ENCODE measurements at regions not wholly inside any gene's neighbourhood (a gene's known extent, or its start where the extent isn't known, plus 50 kb on each side); places are given as distances from the start of the nearest gene placed in this dataset.

DNA sequence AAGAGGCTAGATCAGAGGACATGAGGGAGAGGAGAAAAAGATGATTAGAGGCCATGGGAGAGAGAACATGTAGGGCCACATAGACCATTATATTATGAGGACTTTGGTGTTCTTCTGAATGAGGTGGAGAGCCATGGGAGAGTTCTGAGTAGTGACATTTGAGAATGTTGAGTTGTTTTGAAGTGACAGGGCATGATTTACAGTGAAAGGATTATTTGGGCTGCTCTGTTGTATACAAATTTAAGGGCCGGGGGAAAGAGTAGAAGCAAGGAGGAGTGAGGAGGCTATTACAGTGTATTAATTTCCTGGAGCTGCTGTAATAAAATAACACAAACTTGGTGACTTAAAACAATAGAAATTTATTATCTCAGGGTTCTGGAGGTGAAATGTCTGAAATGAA is 102.5 kb upstream of the RGS4 start:
- H3K14ac ChIP-seq (ENCODE audit: insufficient read length), result no peak overlapping the region
- no peak overlapping the region for H2BK20ac ChIP-seq (ENCODE audit: low read length)
- H2AFZ ChIP-seq (ENCODE audit: low read length), result no peak overlapping the region
- H3K18ac ChIP-seq (ENCODE audit: extremely low read depth, low read length), result no peak overlapping the region
- H3K23me2 ChIP-seq (ENCODE audit: low read depth, low read length), result no peaks in the 10 kb centered on the region
- no peaks in the 10 kb centered on the region for H3K9me3 ChIP-seq (ENCODE audit: insufficient read depth in 2 of 2, low read depth in 1 of 2, low read length in 1 of 2)
- no peak overlapping the region for H3K4me2 ChIP-seq (ENCODE audit: insufficient read depth in 1 of 2, low read depth in 2 of 2, low read length in 2 of 2)
- no peak overlapping the region for H2BK15ac ChIP-seq (ENCODE audit: low read length)
- H3K79me1 ChIP-seq (ENCODE audit: low read depth, low read length), result no peaks in the 10 kb centered on the region
- no peak for FAIRE-seq
- no peak overlapping the region for H2BK120ac ChIP-seq (replicated peaks; ENCODE audit: low read depth, low read length)
- H3K9ac ChIP-seq (replicated peaks in 1 of 4; ENCODE audit: extremely low read depth in 1 of 4, low read depth in 3 of 4, low read length in 3 of 4), result no peak overlapping the region
- H2AK5ac ChIP-seq (ENCODE audit: low read depth, low read length), result no peak overlapping the region
- H2BK12ac ChIP-seq (ENCODE audit: low read depth, low read length), result no peak overlapping the region
- CTCF ChIA-PET (ENCODE audit: partially characterized antibody), result interaction anchor here (0.6 kb wide), 1 partner anchor 8 kb away, joined by 3 read pairs; no protein-coding TSS in a partner anchor
- no peaks in the 10 kb centered on the region for H3K4me1 ChIP-seq (replicated peaks in 1 of 4; ENCODE audit: control insufficient read depth in 3 of 4, insufficient read depth in 4 of 4, low read length in 3 of 4)
- no peak overlapping the region for H2BK5ac ChIP-seq (ENCODE audit: low read depth, low read length)
- H3K4me3 ChIP-seq (ENCODE audit: extremely low read depth in 1 of 4, insufficient read depth in 2 of 4, low read depth in 3 of 4, low read length in 4 of 4), result no peak overlapping the region
- no peak overlapping the region for H3K23ac ChIP-seq (ENCODE audit: insufficient read length)
- no peaks in the 10 kb centered on the region for H3K79me2 ChIP-seq (ENCODE audit: control insufficient read depth in 1 of 2, insufficient read depth in 2 of 2, low read length in 2 of 2)
- DNase-seq (ENCODE audit: low read depth in 1 of 2, low spot score in 2 of 2), result no peak
- POLR2A ChIA-PET (ENCODE audit: partially characterized antibody), result no interaction called here
- H3K27ac ChIP-seq (ENCODE audit: low read depth, low read length), result no peak overlapping the region
- no peaks in the 10 kb centered on the region for H4K20me1 ChIP-seq (replicated peaks in 1 of 2; ENCODE audit: control insufficient read depth in 1 of 2, insufficient read depth in 2 of 2, low read length in 2 of 2)
- H3K56ac ChIP-seq (replicated peaks; ENCODE audit: insufficient read length, low read depth, low read length), result no peak overlapping the region
- H3K27me3 ChIP-seq (replicated peaks in 1 of 4; ENCODE audit: control insufficient read depth in 3 of 4, extremely low read depth in 1 of 4, insufficient read depth in 3 of 4, low read length in 3 of 4), result no peaks in the 10 kb centered on the region
- H4K8ac ChIP-seq (ENCODE audit: extremely low read depth, insufficient read depth, low read length), result no peak overlapping the region
- no peak overlapping the region for H3K4ac ChIP-seq (replicated peaks; ENCODE audit: insufficient read length, low read depth, low read length)
- no peak overlapping the region for H4K5ac ChIP-seq (ENCODE audit: insufficient read length, low read depth, low read length)
- no peak overlapping the region for H4K91ac ChIP-seq (replicated peaks; ENCODE audit: insufficient read length, low read length)
- 100% methylated on average over 1 of the region's 1 CpG; no CpG with 5 or more reads in 1 of the 2 experiments for WGBS, 2 experiments (ENCODE audit: extremely low coverage in 1 of 2, insufficient coverage in 1 of 2, insufficient read length in 1 of 2, insufficient replicate concordance in 2 of 2, low coverage in 1 of 2, low lambda C conversion rate in 2 of 2, missing lambda C conversion rate in 1 of 2)
- H3K36me3 ChIP-seq (ENCODE audit: control insufficient read depth in 2 of 4, insufficient read depth in 4 of 4, low read length in 3 of 4), result no peaks in the 10 kb centered on the region
- TF ChIP-seq CEBPB (IDR thresholded peaks at IDR 0.05; ENCODE audit: low read depth, low read length) (no peak), NANOG (IDR thresholded peaks at IDR 0.05; ENCODE audit: insufficient read depth, low read depth, low read length, poor library complexity, severe bottlenecking) (no peak), SAP30 (IDR thresholded peaks at IDR 0.05; ENCODE audit: insufficient read depth, insufficient replicate concordance, low read length) (no peak), ZNF274 (IDR thresholded peaks at IDR 0.05; ENCODE audit: borderline replicate concordance, extremely low read depth, low read length) (no peak), EZH2 (IDR thresholded peaks at IDR 0.05; ENCODE audit: low read depth, low read length, severe bottlenecking) (no peak), JUND (IDR thresholded peaks at IDR 0.05; ENCODE audit: low read length) (no peak), POLR2AphosphoS5 (IDR thresholded peaks at IDR 0.05; ENCODE audit: low read depth, low read length) (no peak), SP1 (IDR thresholded peaks at IDR 0.05; ENCODE audit: low read depth, low read length) (no peak), TAF7 (optimal IDR thresholded peaks at IDR 0.05; ENCODE audit: borderline replicate concordance, low read depth, low read length) (no peak), KDM4A (IDR thresholded peaks at IDR 0.05; ENCODE audit: low read depth, low read length, severe bottlenecking) (no peak), PHF8 (conservative IDR thresholded peaks at IDR 0.05; ENCODE audit: low read depth, low read length) (no peak), ASH2L (IDR thresholded peaks at IDR 0.05; ENCODE audit: low read length) (no peak)
- TF ChIP-seq, protein P1, sequence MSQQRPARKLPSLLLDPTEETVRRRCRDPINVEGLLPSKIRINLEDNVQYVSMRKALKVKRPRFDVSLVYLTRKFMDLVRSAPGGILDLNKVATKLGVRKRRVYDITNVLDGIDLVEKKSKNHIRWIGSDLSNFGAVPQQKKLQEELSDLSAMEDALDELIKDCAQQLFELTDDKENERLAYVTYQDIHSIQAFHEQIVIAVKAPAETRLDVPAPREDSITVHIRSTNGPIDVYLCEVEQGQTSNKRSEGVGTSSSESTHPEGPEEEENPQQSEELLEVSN (IDR thresholded peaks at IDR 0.05), result no peak
